MM.1S (cell line): ENCODE measurements at regions not wholly inside any gene's neighbourhood (a gene's known extent, or its start where the extent isn't known, plus 50 kb on each side); places are given as distances from the start of the nearest gene placed in this dataset.

Source experiments
- DNase-seq: peaks from one replicate; pipeline ENCODE4 v3.0.0-alpha.2; 2015
- H2AFZ ChIP-seq: fragments of 300-600 bp; sonication (generic); 2 replicates; pipeline ENCODE4 v1.6.0; 2016; ENCODE audit warnings: antibody characterized with exemption, low read length
- H3F3A ChIP-seq: fragments of 300-600 bp; sonication (generic); 2 replicates; pipeline ENCODE4 v1.6.1; 2016; ENCODE audit warnings: mild to moderate bottlenecking, antibody characterized with exemption, low read length, moderate library complexity, mixed read lengths; ENCODE audit not compliant: insufficient read depth
- H3K27ac ChIP-seq: fragments of 300-600 bp; sonication (generic); 2 replicates; pipeline ENCODE4 v1.5.1; 2016; ENCODE audit warnings: mild to moderate bottlenecking, low read length
- H3K27me3 ChIP-seq: fragments of 300-600 bp; sonication (generic); replicated peaks from 2 replicates; pipeline ENCODE4 v1.6.0; 2016; ENCODE audit warnings: low read length; ENCODE audit not compliant: insufficient read depth
- H3K36me3 ChIP-seq: fragments of 300-600 bp; sonication (generic); replicated peaks from 2 replicates; pipeline ENCODE4 v1.6.1; 2016; ENCODE audit warnings: mild to moderate bottlenecking, low read length, mixed read lengths; ENCODE audit not compliant: insufficient read depth
- H3K4me1 ChIP-seq: fragments of 300-600 bp; sonication (generic); 2 replicates; pipeline ENCODE4 v1.6.1; 2016; ENCODE audit warnings: low read length, mixed read lengths
- H3K4me2 ChIP-seq: fragments of 300-600 bp; sonication (generic); 2 replicates; pipeline ENCODE4 v1.6.0; 2016; ENCODE audit warnings: low read depth, low read length
- H3K4me3 ChIP-seq: fragments of 300-600 bp; sonication (generic); 2 replicates; pipeline ENCODE4 v1.5.1; 2016; ENCODE audit warnings: low read length, mixed read lengths
- H3K79me2 ChIP-seq: fragments of 300-600 bp; sonication (generic); 2 replicates; pipeline ENCODE4 v1.6.1; 2016; ENCODE audit warnings: mixed run types, low read length, mixed read lengths
- H3K9ac ChIP-seq: fragments of 300-600 bp; sonication (generic); 2 replicates; pipeline ENCODE4 v1.6.1; 2016; ENCODE audit warnings: low read length, mixed read lengths
- H3K9me2 ChIP-seq: fragments of 300-600 bp; sonication (generic); replicated peaks from 2 replicates; pipeline ENCODE4 v1.6.1; 2016; ENCODE audit warnings: mild to moderate bottlenecking, low read length, mixed read lengths; ENCODE audit not compliant: insufficient read depth
- H3K9me3 ChIP-seq: fragments of 300-600 bp; sonication (generic); replicated peaks from 2 replicates; pipeline ENCODE4 v1.6.1; 2016; ENCODE audit warnings: mild to moderate bottlenecking, low read length, mixed read lengths; ENCODE audit not compliant: insufficient read depth
- H4K20me1 ChIP-seq: fragments of 300-600 bp; sonication (generic); 2 replicates; pipeline ENCODE4 v1.6.1; 2016; ENCODE audit warnings: mild to moderate bottlenecking, low read length, moderate library complexity, mixed read lengths; ENCODE audit not compliant: insufficient read depth
- EZH2 ChIP-seq: fragments of 300-600 bp; sonication (generic); optimal IDR thresholded peaks from 2 replicates; pipeline ENCODE3; 2017; ENCODE audit warnings: low read depth, mild to moderate bottlenecking, antibody characterized with exemption, low read length, mixed read lengths
- EZH2phosphoT487 ChIP-seq: fragments of 300-600 bp; sonication (generic); IDR thresholded peaks from 2 replicates; pipeline ENCODE4 v1.6.1; 2018; ENCODE audit warnings: antibody characterized with exemption, low read length
- TF ChIP-seq, protein P1 (sequence below): fragments of 300-600 bp; sonication (generic); IDR thresholded peaks from 2 replicates; pipeline ENCODE4 v1.5.1; 2016; ENCODE audit warnings: antibody characterized with exemption, low read length, mixed read lengths

DNA sequence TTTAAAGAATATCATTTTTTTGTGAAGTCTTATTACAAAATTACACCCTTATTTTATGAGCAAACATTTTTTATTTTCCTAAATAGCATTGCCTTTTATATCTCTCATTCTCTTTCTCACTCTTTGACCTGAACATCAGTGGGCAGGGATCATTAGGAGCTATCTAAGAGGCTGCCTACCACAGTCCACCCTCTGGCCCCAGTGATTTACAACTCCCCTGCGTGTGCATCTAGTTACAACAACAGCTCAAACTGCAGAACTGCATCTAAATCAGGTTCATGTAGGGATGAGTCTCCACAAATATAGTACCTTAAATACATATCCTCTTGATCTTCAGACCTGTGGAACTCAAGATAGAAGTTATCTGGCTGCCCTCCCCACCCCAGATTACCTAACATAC lies 172.4 kb upstream of the CXCR4 start:
- no peak overlapping the region for H2AFZ ChIP-seq
- H3K79me2 ChIP-seq = no peaks in the 10 kb centered on the region
- H3K9me2 ChIP-seq = no peaks in the 10 kb centered on the region
- H3K9me3 ChIP-seq = no peaks in the 10 kb centered on the region
- H3F3A ChIP-seq = 0 out of 2 replicates have a peak, but pooled peaks cover 3% of the 10 kb centered on the region
- TF ChIP-seq, protein P1, sequence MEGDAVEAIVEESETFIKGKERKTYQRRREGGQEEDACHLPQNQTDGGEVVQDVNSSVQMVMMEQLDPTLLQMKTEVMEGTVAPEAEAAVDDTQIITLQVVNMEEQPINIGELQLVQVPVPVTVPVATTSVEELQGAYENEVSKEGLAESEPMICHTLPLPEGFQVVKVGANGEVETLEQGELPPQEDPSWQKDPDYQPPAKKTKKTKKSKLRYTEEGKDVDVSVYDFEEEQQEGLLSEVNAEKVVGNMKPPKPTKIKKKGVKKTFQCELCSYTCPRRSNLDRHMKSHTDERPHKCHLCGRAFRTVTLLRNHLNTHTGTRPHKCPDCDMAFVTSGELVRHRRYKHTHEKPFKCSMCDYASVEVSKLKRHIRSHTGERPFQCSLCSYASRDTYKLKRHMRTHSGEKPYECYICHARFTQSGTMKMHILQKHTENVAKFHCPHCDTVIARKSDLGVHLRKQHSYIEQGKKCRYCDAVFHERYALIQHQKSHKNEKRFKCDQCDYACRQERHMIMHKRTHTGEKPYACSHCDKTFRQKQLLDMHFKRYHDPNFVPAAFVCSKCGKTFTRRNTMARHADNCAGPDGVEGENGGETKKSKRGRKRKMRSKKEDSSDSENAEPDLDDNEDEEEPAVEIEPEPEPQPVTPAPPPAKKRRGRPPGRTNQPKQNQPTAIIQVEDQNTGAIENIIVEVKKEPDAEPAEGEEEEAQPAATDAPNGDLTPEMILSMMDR = no peak
- TF ChIP-seq EZH2phosphoT487 = no peak
- no peak overlapping the region for H3K4me2 ChIP-seq
- H3K27me3 ChIP-seq = no peaks in the 10 kb centered on the region
- no peaks in the 10 kb centered on the region for H3K36me3 ChIP-seq
- H3K9ac ChIP-seq = no peak overlapping the region
- no peak overlapping the region for H3K27ac ChIP-seq
- no peaks in the 10 kb centered on the region for H4K20me1 ChIP-seq
- no peak for DNase-seq
- peaks cover 10% of the 10 kb centered on the region for H3K4me1 ChIP-seq
- H3K4me3 ChIP-seq = no peak overlapping the region

GRCh38 chr2:136288249-136288648 lies 170.3 kb upstream of the CXCR4 start:
- no peak overlapping the region for H3K4me3 ChIP-seq
- TF ChIP-seq, protein P1 = no peak
- TF ChIP-seq EZH2 = no peak
- TF ChIP-seq EZH2phosphoT487 = no peak
- H3K79me2 ChIP-seq = no peaks in the 10 kb centered on the region
- no peak overlapping the region for H2AFZ ChIP-seq
- H3K27ac ChIP-seq = no peak overlapping the region
- H3F3A ChIP-seq = 0 out of 2 replicates have a peak, but pooled peaks cover 3% of the 10 kb centered on the region
- peak overlapping the region; percentile 22; the same call in 1 of the 2 replicates for H3K4me2 ChIP-seq
- no peaks in the 10 kb centered on the region for H3K36me3 ChIP-seq
- no peaks in the 10 kb centered on the region for H3K9me3 ChIP-seq
- DNase-seq = peak; percentile 83
- no peaks in the 10 kb centered on the region for H4K20me1 ChIP-seq
- peaks cover 26% of the 10 kb centered on the region for H3K4me1 ChIP-seq
- H3K9me2 ChIP-seq = no peaks in the 10 kb centered on the region
- H3K27me3 ChIP-seq = no peaks in the 10 kb centered on the region
- no peak overlapping the region for H3K9ac ChIP-seq

DNA sequence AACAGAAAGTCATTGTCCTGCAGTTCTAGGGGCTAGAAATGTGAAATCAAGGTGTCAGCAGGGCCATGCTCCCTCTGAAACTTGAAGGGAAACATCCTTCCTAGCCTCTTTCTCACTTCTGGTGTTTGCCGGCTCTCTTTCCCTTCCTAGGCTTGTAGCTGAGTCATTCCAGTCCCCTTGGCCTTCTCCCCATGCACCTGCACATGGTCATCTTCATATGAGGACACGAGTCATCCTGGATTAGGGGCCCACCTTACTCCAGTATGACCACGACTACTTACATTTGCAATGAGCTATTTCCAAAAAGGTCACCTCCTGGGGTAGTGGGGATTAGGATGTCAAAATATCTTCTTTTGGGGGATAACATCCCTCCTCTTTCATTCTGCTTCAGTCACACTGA lies 168.5 kb upstream of the CXCR4 start:
- Histone ChIP-seq H3K27me3 (no peaks in the 10 kb centered on the region), H4K20me1 (no peaks in the 10 kb centered on the region), H3K9me2 (no peaks in the 10 kb centered on the region), H3K36me3 (no peaks in the 10 kb centered on the region), H2AFZ (no peak overlapping the region), H3K4me3 (no peak overlapping the region), H3F3A (0 out of 2 replicates have a peak, but pooled peaks cover 3% of the 10 kb centered on the region), H3K79me2 (no peaks in the 10 kb centered on the region), H3K4me2 (no peak overlapping the region), H3K4me1 (peaks cover 26% of the 10 kb centered on the region), H3K27ac (no peak overlapping the region), H3K9me3 (no peaks in the 10 kb centered on the region), H3K9ac (no peak overlapping the region)
- DNase-seq = no peak
- TF ChIP-seq EZH2phosphoT487 (no peak), EZH2 (no peak)
- TF ChIP-seq, protein P1 = no peak
